AG04450 (cell line): ENCODE measurements at regions not wholly inside any gene's neighbourhood (a gene's known extent, or its start where the extent isn't known, plus 50 kb on each side); places are given as distances from the start of the nearest gene placed in this dataset.

ENCODE experiments used
- CTCF ChIA-PET: fragments of 300-600, 350-600 bp; formaldehyde crosslinking; extraction: SDS; loops from one replicate; lab custom pipeline; 2022; ENCODE audit warnings: antibody characterized with exemption, inconsistent platforms; lab: Charles Lee
- POLR2A ChIA-PET: fragments of 350-600 bp; formaldehyde crosslinking; extraction: SDS; loops from one replicate; lab custom pipeline; 2021; ENCODE audit warnings: antibody characterized with exemption, inconsistent platforms; lab: Yijun Ruan, JAX
- DNase-seq: peaks from one replicate; pipeline ENCODE4 v3.0.0-alpha.2; 2011; ENCODE audit warnings: low read depth, low spot score
- H3K27ac ChIP-seq: one replicate; pipeline ENCODE4 v1.5.1; 2012; ENCODE audit warnings: low read depth, low read length, control low read depth
- H3K27me3 ChIP-seq: one replicate; pipeline ENCODE4 v1.6.0; 2012; ENCODE audit warnings: low read length; ENCODE audit not compliant: control insufficient read depth, insufficient read depth
- H3K4me3 ChIP-seq: 2 replicates; pipeline ENCODE4 v1.5.1; 2011; ENCODE audit warnings: mild to moderate bottlenecking, low read depth, low read length, control low read depth
- H3K9me3 ChIP-seq: 2 replicates; pipeline ENCODE4 v1.5.1; 2012; ENCODE audit warnings: low read length; ENCODE audit not compliant: control insufficient read depth, insufficient read depth
- CTCF ChIP-seq: IDR thresholded peaks from 2 replicates; pipeline ENCODE4 v1.5.1; 2011; ENCODE audit warnings: low read depth, low read length, control low read depth, inconsistent platforms

- TF ChIP-seq CTCF: no peak
- no peak for DNase-seq
- Histone ChIP-seq H3K27ac (no peak overlapping the region), H3K27me3 (no peaks in the 10 kb centered on the region), H3K4me3 (no peak overlapping the region), H3K9me3 (no peaks in the 10 kb centered on the region; the same call in 1 of the 2 replicates)
- POLR2A ChIA-PET: no interaction called here
- CTCF ChIA-PET: interaction anchor here (1.1 to 2.4 kb wide), 2 partner anchors 24 to 364 kb away, joined by 4 to 8 read pairs; no protein-coding TSS in a partner anchor
Measured at GRCh38 chr7:148939128-148939755, 55.2 kb upstream of the EZH2 start.

GRCh38 chr7:148935451-148935850 lies 51.4 kb upstream of the EZH2 start:
- Histone ChIP-seq H3K27me3 (no peaks in the 10 kb centered on the region), H3K27ac (no peak overlapping the region), H3K9me3 (no peaks in the 10 kb centered on the region), H3K4me3 (no peak overlapping the region)
- ChIA-PET POLR2A (no interaction called here), CTCF (no interaction called here)
- no peak for TF ChIP-seq CTCF
- no peak for DNase-seq
